Nephron progenitor cell (in vitro differentiated cells): ENCODE measurements at regions not wholly inside any gene's neighbourhood (a gene's known extent, or its start where the extent isn't known, plus 50 kb on each side); places are given as distances from the start of the nearest gene placed in this dataset.

Source experiments
- DNase-seq: peaks from one replicate; pipeline ENCODE4 v3.0.0; 2021
- H3K27ac Mint-ChIP-seq: 2 replicates; pipeline ENCODE4 v1.8.0; 2021; ENCODE audit warnings: mild to moderate bottlenecking, moderate library complexity, mixed read lengths
- H3K27me3 Mint-ChIP-seq: 2 replicates; pipeline ENCODE4 v1.8.0; 2021; ENCODE audit warnings: mild to moderate bottlenecking, low read depth, mixed read lengths; ENCODE audit not compliant: poor library complexity
- H3K36me3 Mint-ChIP-seq: 2 replicates; pipeline ENCODE4 v1.8.0; 2021; ENCODE audit warnings: low read depth, mixed read lengths
- H3K4me1 Mint-ChIP-seq: 2 replicates; pipeline ENCODE4 v1.8.0; 2021; ENCODE audit warnings: mixed read lengths
- H3K4me3 Mint-ChIP-seq: 2 replicates; pipeline ENCODE4 v1.8.0; 2021; ENCODE audit warnings: mild to moderate bottlenecking, moderate library complexity, mixed read lengths
- H3K9me3 Mint-ChIP-seq: 2 replicates; pipeline ENCODE4 v1.8.0; 2021; ENCODE audit warnings: mild to moderate bottlenecking, moderate library complexity, mixed read lengths
- CTCF ChIP-seq: fragments of 200-600 bp; sonication (generic); IDR thresholded peaks from 2 replicates; pipeline ENCODE4 v1.5.0; 2021; ENCODE audit warnings: antibody characterized with exemption

DNA sequence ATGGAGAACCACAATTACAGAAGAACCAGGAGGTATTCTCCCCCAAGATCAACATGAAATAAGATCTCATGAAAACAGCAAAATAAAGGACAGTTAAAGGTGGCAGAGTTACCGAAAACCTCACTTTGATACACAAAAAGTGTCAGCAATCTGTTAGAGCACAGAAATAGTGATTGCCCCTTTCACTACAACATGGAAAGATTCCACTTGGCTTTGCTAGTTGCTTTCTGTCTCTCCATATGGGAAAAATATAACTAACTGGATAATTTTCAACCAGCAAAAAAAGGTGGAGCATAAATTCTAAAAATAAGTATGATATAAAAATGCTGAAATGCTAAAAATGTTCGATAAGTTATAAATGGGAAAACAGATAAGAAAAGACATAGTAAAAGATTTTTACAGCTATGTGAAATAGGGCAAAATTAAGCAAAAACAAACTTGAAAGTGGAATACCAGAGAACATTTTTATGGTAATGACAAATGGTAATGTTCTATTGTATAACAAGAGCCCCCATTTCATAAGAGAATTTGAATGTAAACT, 90.2 kb downstream of the GPR85 start:
- no peak for DNase-seq
- no peak overlapping the region for H3K4me3 Mint-ChIP-seq
- H3K4me1 Mint-ChIP-seq = no peaks in the 10 kb centered on the region
- H3K27ac Mint-ChIP-seq = no peak overlapping the region
- no peaks in the 10 kb centered on the region for H3K36me3 Mint-ChIP-seq
- no peaks in the 10 kb centered on the region for H3K27me3 Mint-ChIP-seq
- H3K9me3 Mint-ChIP-seq = no peaks in the 10 kb centered on the region
- no peak for TF ChIP-seq CTCF

DNA sequence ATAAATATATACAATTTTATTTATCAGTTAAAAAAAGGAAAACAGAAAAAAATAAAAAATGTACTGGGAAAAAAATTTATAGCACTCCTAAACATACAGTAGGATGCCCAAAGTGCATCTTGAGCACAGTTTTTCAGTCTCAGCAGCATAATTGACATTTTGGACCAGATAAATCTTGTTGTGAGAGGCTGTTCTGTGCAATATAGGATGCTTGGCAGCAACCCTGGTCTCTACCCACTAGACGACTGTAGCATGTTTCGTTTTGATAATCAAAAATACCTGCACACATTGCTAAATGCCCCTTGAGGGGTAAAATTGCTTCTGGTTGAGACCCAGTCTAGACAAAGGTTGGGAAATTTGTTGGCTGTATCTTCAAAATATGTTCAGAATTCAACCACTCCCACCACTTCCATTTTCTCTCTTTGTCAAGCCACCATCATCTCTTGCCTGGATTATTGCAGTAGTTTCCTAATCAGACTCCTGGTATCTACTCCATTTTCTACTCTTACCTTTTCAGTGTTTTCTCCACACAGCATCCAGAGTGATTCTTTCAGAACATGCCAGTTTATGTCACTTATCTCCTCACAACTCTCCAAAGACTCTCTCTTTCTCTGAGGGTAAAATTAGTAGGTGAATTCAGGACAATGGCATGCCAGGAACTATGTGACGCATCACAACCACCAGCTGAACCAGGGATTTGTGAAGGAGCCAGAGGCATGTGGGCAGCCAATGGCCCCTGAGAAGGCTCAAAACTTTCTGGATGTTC, 91.4 kb downstream of the GPR85 start:
- Mint-ChIP-seq H3K4me1 (no peaks in the 10 kb centered on the region), H3K9me3 (no peaks in the 10 kb centered on the region), H3K27me3 (no peaks in the 10 kb centered on the region), H3K36me3 (no peaks in the 10 kb centered on the region), H3K4me3 (no peak overlapping the region), H3K27ac (no peak overlapping the region)
- DNase-seq = no peak
- TF ChIP-seq CTCF = no peak

DNA sequence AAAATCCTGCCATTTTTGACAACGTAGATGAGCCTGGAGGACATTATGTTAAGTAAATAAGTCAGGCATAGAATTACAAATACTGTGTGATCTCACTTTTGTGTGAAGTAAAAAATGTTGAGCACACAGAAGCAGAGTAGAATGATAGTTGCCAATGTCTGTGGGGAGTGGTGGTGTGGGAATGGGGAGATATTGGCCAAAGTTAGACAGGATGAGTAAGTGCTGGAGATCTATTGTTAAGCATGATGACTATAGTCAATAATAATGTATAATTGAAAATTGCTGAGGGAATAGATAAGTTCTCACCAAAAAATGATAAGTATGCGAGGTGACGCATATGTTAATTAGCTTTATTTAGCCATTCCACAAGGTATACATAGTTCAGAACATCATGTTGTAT, 92.0 kb downstream of the GPR85 start:
- no peak overlapping the region for H3K27ac Mint-ChIP-seq

GRCh38 chr7:112990624-112991023, 96.0 kb downstream of the GPR85 start:
- Mint-ChIP-seq H3K27me3 (no peaks in the 10 kb centered on the region), H3K27ac (no peak overlapping the region), H3K4me3 (no peak overlapping the region), H3K36me3 (no peaks in the 10 kb centered on the region), H3K9me3 (no peaks in the 10 kb centered on the region), H3K4me1 (no peaks in the 10 kb centered on the region)
- DNase-seq = no peak
- TF ChIP-seq CTCF = no peak

More for the DNA sequence above, 92.0 kb downstream of the GPR85 start:
- Mint-ChIP-seq H3K9me3 (no peaks in the 10 kb centered on the region), H3K27me3 (no peaks in the 10 kb centered on the region), H3K4me1 (no peaks in the 10 kb centered on the region), H3K36me3 (no peaks in the 10 kb centered on the region), H3K4me3 (no peak overlapping the region)
- TF ChIP-seq CTCF = no peak
- DNase-seq = no peak

DNA sequence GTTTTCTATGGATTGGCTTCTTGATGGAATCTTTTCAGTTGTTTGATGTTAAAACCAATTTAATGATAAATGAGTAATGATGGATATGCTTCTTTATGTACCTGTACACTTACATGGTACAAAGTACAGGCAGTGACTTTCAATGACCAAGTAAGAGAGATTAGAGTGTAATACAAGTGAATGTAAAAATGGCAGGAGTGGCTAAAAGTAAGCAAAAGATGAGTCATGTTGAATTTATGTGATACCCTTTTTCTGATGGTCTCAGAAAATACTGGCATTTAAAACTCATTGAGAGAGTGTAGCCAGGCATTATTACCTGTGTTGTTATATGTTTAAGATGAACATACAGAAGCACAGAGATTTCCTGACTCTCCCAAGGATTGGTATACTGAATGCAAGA, 97.1 kb downstream of the GPR85 start:
- Mint-ChIP-seq H3K27ac (no peak overlapping the region), H3K9me3 (no peaks in the 10 kb centered on the region), H3K36me3 (no peaks in the 10 kb centered on the region), H3K27me3 (no peaks in the 10 kb centered on the region), H3K4me3 (no peak overlapping the region), H3K4me1 (no peaks in the 10 kb centered on the region)
- TF ChIP-seq CTCF = no peak
- no peak for DNase-seq

GRCh38 chr7:112987171-112987570, 99.5 kb downstream of the GPR85 start:
- no peak overlapping the region for H3K4me3 Mint-ChIP-seq
- no peak overlapping the region for H3K27ac Mint-ChIP-seq
- H3K4me1 Mint-ChIP-seq = no peaks in the 10 kb centered on the region
- DNase-seq = no peak
- H3K9me3 Mint-ChIP-seq = no peaks in the 10 kb centered on the region
- no peaks in the 10 kb centered on the region for H3K36me3 Mint-ChIP-seq
- TF ChIP-seq CTCF = no peak
- H3K27me3 Mint-ChIP-seq = no peaks in the 10 kb centered on the region
